ENCODE measurements at regions not wholly inside any gene's neighbourhood (a gene's known extent, or its start where the extent isn't known, plus 50 kb on each side); places are given as distances from the start of the nearest gene placed in this dataset.

DNA sequence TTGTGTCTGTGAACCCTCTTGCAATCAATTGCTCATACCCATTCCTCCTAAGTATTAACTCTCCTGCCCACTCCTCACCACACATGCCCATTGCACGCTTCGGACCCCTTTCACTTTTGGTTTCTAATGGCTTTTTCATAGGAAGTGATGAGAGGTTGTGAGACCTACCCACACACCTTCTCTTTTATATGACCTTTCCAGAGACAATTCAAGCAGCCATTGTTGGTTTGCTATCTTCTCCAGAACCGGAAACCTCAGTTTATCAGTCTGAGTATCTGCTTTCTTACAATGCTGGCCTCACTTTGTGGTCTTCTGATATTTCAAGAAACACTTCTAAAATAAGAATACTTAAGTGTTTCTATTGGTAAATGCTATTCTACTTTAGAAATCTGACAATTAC is 1550.8 kb upstream of the SLC10A2 start:
- ChIA-PET RAD21 (ENCODE audit: low non-redundant PET in 1 of 2, low total read pairs in 2 of 2, uncharacterized antibody in 2 of 2, unreplicated experiment in 2 of 2) (no interaction called here), POLR2A (no interaction called here), CTCF (no interaction called here)
- no peaks in the 10 kb centered on the region for H3K36me3 ChIP-seq (ENCODE audit: control insufficient read depth in 1 of 2, insufficient read depth in 2 of 2, low read length in 2 of 2)
- H3K79me2 ChIP-seq (ENCODE audit: insufficient read depth, low read length), result no peaks in the 10 kb centered on the region
- H3K4me1 ChIP-seq (ENCODE audit: control insufficient read depth in 1 of 2, insufficient read depth in 2 of 2, low read length in 2 of 2), result no peaks in the 10 kb centered on the region
- no TSS peak for BruUV-seq (replicated peaks)
- no peak overlapping the region for H3K4me2 ChIP-seq (ENCODE audit: low read length)
- no peaks in the 10 kb centered on the region for H4K20me1 ChIP-seq (ENCODE audit: insufficient read depth)
- no peaks in the 10 kb centered on the region for H3K27me3 ChIP-seq (ENCODE audit: insufficient read depth, low read length)
- intact Hi-C loops (cut with micrococcal nuclease), result no loop called here
- H3K4me3 ChIP-seq (replicated peaks in 1 of 2; ENCODE audit: low read depth in 1 of 2, low read length in 2 of 2), result no peak overlapping the region
- DNase-seq (ENCODE audit: low read depth, low spot score) (no peak), ATAC-seq (no peak)
- no peaks in the 10 kb centered on the region for H3K9me3 ChIP-seq (ENCODE audit: control insufficient read depth in 1 of 2, insufficient read depth in 1 of 2, low read depth in 1 of 2, low read length in 2 of 2)
- no peak overlapping the region for H3K9ac ChIP-seq (ENCODE audit: low read length)
- no peak for TF ChIP-seq YY1 (IDR thresholded peaks at IDR 0.05; ENCODE audit: extremely low read depth, insufficient replicate concordance, low read depth, low read length)
- no peak for TF ChIP-seq ELF1 (IDR thresholded peaks at IDR 0.05; ENCODE audit: borderline replicate concordance, low read depth)
- no peak for TF ChIP-seq CEBPB (IDR thresholded peaks at IDR 0.05; ENCODE audit: low read depth)
- H3K9me2 ChIP-seq (ENCODE audit: insufficient read depth), result no peaks in the 10 kb centered on the region
- no peak overlapping the region for H3K27ac ChIP-seq (ENCODE audit: low read depth, low read length)
- H2AFZ ChIP-seq (ENCODE audit: low read depth, low read length, poor library complexity, severe bottlenecking), result no peak overlapping the region

- H3K9me3 ChIP-seq (ENCODE audit: control insufficient read depth in 1 of 2, insufficient read depth in 1 of 2, low read depth in 1 of 2, low read length in 2 of 2), result no peaks in the 10 kb centered on the region
- H3K4me2 ChIP-seq (ENCODE audit: low read length), result no peak overlapping the region
- no peak for ATAC-seq
- POLR2A ChIA-PET, result no interaction called here
- no peaks in the 10 kb centered on the region for H3K27me3 ChIP-seq (ENCODE audit: insufficient read depth, low read length)
- TF ChIP-seq RAD21 (IDR thresholded peaks at IDR 0.05; ENCODE audit: low read depth) (no peak), YY1 (IDR thresholded peaks at IDR 0.05; ENCODE audit: extremely low read depth, insufficient replicate concordance, low read depth, low read length) (no peak), FOSL1 (IDR thresholded peaks at IDR 0.05; ENCODE audit: low read depth) (no peak), ZNF274 (IDR thresholded peaks at IDR 0.05; ENCODE audit: low read depth, low read length) (no peak), JUND (IDR thresholded peaks at IDR 0.05) (no peak), ZFX (IDR thresholded peaks at IDR 0.05) (no peak), CEBPB (IDR thresholded peaks at IDR 0.05; ENCODE audit: low read depth) (no peak), EZH2phosphoT487 (IDR thresholded peaks at IDR 0.05; ENCODE audit: borderline replicate concordance) (no peak), SP1 (IDR thresholded peaks at IDR 0.05; ENCODE audit: low read depth) (no peak), ELF1 (IDR thresholded peaks at IDR 0.05; ENCODE audit: borderline replicate concordance, low read depth) (no peak), POLR2AphosphoS5 (IDR thresholded peaks at IDR 0.05; ENCODE audit: low read depth, low read length) (no peak)
- TF ChIP-seq, protein P1, sequence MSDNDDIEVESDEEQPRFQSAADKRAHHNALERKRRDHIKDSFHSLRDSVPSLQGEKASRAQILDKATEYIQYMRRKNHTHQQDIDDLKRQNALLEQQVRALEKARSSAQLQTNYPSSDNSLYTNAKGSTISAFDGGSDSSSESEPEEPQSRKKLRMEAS (IDR thresholded peaks at IDR 0.05), result no peak
- TF ChIP-seq, protein P2, sequence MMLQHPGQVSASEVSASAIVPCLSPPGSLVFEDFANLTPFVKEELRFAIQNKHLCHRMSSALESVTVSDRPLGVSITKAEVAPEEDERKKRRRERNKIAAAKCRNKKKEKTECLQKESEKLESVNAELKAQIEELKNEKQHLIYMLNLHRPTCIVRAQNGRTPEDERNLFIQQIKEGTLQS (IDR thresholded peaks at IDR 0.05), result no peak
- TF ChIP-seq, protein P3, sequence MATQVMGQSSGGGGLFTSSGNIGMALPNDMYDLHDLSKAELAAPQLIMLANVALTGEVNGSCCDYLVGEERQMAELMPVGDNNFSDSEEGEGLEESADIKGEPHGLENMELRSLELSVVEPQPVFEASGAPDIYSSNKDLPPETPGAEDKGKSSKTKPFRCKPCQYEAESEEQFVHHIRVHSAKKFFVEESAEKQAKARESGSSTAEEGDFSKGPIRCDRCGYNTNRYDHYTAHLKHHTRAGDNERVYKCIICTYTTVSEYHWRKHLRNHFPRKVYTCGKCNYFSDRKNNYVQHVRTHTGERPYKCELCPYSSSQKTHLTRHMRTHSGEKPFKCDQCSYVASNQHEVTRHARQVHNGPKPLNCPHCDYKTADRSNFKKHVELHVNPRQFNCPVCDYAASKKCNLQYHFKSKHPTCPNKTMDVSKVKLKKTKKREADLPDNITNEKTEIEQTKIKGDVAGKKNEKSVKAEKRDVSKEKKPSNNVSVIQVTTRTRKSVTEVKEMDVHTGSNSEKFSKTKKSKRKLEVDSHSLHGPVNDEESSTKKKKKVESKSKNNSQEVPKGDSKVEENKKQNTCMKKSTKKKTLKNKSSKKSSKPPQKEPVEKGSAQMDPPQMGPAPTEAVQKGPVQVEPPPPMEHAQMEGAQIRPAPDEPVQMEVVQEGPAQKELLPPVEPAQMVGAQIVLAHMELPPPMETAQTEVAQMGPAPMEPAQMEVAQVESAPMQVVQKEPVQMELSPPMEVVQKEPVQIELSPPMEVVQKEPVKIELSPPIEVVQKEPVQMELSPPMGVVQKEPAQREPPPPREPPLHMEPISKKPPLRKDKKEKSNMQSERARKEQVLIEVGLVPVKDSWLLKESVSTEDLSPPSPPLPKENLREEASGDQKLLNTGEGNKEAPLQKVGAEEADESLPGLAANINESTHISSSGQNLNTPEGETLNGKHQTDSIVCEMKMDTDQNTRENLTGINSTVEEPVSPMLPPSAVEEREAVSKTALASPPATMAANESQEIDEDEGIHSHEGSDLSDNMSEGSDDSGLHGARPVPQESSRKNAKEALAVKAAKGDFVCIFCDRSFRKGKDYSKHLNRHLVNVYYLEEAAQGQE (IDR thresholded peaks at IDR 0.05; ENCODE audit: low read depth), result no peak
- RAD21 ChIA-PET (ENCODE audit: low non-redundant PET in 1 of 2, low total read pairs in 2 of 2, uncharacterized antibody in 2 of 2, unreplicated experiment in 2 of 2), result no interaction called here
- no peak overlapping the region for H3K4me3 ChIP-seq (replicated peaks in 1 of 2; ENCODE audit: low read depth in 1 of 2, low read length in 2 of 2)
- CTCF ChIA-PET, result no interaction called here
- intact Hi-C loops (cut with micrococcal nuclease), result no loop called here
- no TSS peak for BruUV-seq (replicated peaks)
- H3K9me2 ChIP-seq (ENCODE audit: insufficient read depth), result no peaks in the 10 kb centered on the region
- H4K20me1 ChIP-seq (ENCODE audit: insufficient read depth), result no peaks in the 10 kb centered on the region
- no peak overlapping the region for H3K9ac ChIP-seq (ENCODE audit: low read length)
- no peaks in the 10 kb centered on the region for H3K36me3 ChIP-seq (ENCODE audit: control insufficient read depth in 1 of 2, insufficient read depth in 2 of 2, low read length in 2 of 2)
- no peak overlapping the region for H2AFZ ChIP-seq (ENCODE audit: low read depth, low read length, poor library complexity, severe bottlenecking)
- no peak for DNase-seq (ENCODE audit: low read depth, low spot score)
- no peaks in the 10 kb centered on the region for H3K4me1 ChIP-seq (ENCODE audit: control insufficient read depth in 1 of 2, insufficient read depth in 2 of 2, low read length in 2 of 2)
- H3K79me2 ChIP-seq (ENCODE audit: insufficient read depth, low read length), result no peaks in the 10 kb centered on the region
- H3K27ac ChIP-seq (ENCODE audit: low read depth, low read length), result no peak overlapping the region
These were observed 1548.3 kb upstream of the SLC10A2 start for GRCh38 chr13:104614361-104615145.

Measured in HCT116 (cell line).